GM12864 (cell line): ENCODE measurements at regions not wholly inside any gene's neighbourhood (a gene's known extent, or its start where the extent isn't known, plus 50 kb on each side); places are given as distances from the start of the nearest gene placed in this dataset.

Experiments
- DNase-seq: peaks from one replicate; pipeline ENCODE4 v3.0.0-alpha.2; 2011; ENCODE audit warnings: low read depth
- H3K4me3 ChIP-seq: 2 replicates; pipeline ENCODE4 v1.5.1; 2011; ENCODE audit warnings: mild to moderate bottlenecking, low read depth, low read length, control low read depth
- TF ChIP-seq, protein P1 (sequence below): IDR thresholded peaks from 2 replicates; pipeline ENCODE4 v1.5.1; 2011; ENCODE audit warnings: low read depth, mild to moderate bottlenecking, moderate library complexity, low read length, control low read depth, inconsistent platforms; ENCODE audit errors: missing control alignments

DNA sequence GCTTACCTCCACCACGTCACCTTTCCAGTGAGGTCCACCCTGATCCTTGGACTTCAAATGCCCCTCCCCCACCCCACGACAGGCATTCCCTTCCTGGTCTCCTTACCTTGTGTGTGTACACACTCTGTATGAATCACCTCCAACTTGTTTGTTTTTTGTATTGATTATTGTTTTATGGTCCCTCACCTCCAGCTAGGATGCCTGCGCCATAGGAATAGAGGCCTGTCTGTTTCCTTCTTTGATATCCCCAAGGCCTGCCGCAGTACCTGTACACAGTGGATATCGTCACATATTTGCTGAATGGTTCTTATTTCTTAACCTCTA lies 219.6 kb upstream of the POU3F1 start:
- DNase-seq: no peak
- no peak overlapping the region for H3K4me3 ChIP-seq
- TF ChIP-seq, protein P1, sequence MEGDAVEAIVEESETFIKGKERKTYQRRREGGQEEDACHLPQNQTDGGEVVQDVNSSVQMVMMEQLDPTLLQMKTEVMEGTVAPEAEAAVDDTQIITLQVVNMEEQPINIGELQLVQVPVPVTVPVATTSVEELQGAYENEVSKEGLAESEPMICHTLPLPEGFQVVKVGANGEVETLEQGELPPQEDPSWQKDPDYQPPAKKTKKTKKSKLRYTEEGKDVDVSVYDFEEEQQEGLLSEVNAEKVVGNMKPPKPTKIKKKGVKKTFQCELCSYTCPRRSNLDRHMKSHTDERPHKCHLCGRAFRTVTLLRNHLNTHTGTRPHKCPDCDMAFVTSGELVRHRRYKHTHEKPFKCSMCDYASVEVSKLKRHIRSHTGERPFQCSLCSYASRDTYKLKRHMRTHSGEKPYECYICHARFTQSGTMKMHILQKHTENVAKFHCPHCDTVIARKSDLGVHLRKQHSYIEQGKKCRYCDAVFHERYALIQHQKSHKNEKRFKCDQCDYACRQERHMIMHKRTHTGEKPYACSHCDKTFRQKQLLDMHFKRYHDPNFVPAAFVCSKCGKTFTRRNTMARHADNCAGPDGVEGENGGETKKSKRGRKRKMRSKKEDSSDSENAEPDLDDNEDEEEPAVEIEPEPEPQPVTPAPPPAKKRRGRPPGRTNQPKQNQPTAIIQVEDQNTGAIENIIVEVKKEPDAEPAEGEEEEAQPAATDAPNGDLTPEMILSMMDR: no peak

DNA sequence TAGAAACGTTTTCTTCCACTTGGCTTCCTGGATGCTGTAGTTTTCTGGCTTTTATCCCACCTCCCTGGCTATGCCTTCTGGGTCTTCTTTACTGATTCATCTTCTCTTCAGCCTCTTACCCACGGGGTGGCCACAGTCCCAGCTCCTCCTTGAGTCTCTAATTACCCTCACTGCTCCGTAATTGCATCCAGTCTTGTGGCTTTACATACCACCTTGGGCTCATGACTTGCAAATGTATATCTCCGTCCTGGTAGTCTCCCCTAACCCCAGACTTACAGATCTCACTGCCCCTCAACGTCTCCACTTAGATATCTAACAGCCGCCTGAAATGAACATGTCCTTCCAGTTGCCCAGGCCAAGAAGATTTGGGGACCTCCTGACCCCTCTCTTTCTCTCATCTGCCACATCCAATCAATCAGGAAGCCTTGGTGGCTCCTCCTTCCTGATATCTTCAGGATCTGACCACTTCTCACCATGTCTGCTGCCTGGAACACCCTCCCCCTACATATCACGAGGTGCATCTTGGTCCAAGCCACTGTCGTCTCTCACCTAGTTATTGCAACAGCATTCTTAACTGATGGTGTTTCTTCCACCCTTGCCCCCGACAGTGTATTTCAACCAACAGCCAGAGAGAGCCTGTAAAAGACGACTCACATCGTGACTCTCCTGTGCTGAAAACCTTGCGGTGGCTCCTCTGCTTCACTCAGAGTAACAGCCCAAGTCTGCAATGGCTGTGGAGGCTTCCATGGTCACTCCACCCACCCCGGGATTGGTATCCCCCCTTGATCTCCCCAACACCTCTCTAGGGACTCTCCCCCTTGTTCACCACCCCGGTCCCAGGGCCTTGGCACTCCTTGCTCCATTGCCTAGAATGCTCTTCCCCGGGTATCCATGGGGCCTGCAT lies 219.0 kb upstream of the POU3F1 start:
- H3K4me3 ChIP-seq: no peak overlapping the region
- DNase-seq: no peak
- TF ChIP-seq, protein P1: no peak

DNA sequence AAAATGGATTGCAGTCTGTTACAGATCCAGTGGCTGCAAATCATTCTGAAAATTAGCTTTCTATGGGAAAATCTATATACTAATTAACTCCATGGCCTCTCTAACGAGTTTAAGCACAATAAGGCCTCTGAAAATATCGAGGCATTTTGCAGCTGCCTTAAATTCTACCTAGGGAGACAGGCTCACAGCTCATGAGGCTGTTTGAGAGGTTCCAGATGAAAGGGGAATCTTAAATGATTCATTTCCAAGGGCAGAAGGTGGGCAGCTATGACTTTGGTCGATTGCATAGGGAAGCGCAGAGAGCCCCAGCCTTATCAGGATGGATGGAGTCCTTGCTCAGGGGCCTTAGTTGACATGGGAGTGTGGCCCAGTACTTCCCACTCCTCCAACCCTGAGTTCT lies 216.8 kb upstream of the POU3F1 start:
- H3K4me3 ChIP-seq: no peak overlapping the region
- DNase-seq: no peak
- TF ChIP-seq, protein P1: no peak

- TF ChIP-seq, protein P1: no peak
- no peak overlapping the region for H3K4me3 ChIP-seq
- no peak for DNase-seq
Observed at GRCh38 chr1:38261574-38261973, 215.0 kb upstream of the POU3F1 start.

DNA sequence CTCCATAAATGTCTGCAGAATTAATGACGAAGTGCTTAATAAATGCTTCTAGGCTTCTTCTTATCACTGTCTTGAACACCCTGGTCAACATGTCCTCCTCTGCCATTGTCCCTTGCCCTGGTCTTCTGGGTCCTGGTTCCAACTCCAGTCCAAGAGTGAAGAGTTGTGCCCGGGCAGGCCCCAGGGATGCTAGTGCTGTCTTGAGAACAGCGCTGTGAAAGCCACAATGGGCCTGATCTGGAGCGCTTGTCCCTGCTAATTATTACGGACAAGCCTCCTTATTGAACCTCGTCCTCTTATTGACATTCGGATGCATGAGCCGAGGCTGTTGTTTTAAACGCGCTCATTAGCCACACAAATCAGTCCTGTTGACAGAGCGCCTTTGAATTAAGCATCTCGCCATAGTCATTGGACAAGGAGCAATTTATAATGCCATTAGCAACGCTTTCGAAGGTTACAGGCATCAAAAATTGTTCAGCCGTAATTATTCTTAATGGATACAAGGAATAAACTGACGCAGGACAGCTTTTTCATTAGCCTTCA lies 211.6 kb upstream of the POU3F1 start:
- TF ChIP-seq, protein P1: no peak
- DNase-seq: no peak
- no peak overlapping the region for H3K4me3 ChIP-seq

GRCh38 chr1:38257374-38257773 lies 210.8 kb upstream of the POU3F1 start:
- TF ChIP-seq, protein P1: no peak
- H3K4me3 ChIP-seq: no peak overlapping the region
- DNase-seq: no peak

DNA sequence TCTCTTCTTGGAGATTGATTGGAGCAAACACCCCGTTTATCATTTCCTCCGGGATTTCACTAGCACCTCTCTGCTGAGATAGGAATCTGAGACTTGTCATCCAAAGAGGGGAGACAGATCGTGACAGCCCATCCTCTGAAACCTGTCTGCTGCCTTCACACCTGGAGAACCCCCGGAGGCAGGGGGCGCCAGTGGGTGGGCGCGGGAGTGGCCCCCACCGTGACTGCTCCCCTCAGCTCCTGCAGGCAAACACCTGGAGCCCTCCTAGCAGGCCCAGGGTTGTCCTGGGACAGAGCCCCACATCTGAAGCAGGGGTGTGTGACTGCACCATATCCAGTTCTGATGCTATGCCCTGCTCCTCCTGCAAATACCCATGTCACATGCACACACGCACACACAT lies 209.5 kb upstream of the POU3F1 start:
- TF ChIP-seq, protein P1: no peak
- no peak for DNase-seq

More for the DNA sequence above, 209.5 kb upstream of the POU3F1 start:
- no peak overlapping the region for H3K4me3 ChIP-seq
